ENCODE measurements at regions not wholly inside any gene's neighbourhood (a gene's known extent, or its start where the extent isn't known, plus 50 kb on each side); places are given as distances from the start of the nearest gene placed in this dataset.

- in situ Hi-C loops (cut with MboI; ENCODE audit: low sequenced_read_pairs), result no loop called here
These were observed 1189.2 kb downstream of the EFNB2 start for GRCh38 chr13:105346141-105346775.

GRCh38 chr13:105345730-105346129, 1189.7 kb downstream of the EFNB2 start:
- in situ Hi-C loops (cut with MboI; ENCODE audit: low sequenced_read_pairs), result no loop called here

DNA sequence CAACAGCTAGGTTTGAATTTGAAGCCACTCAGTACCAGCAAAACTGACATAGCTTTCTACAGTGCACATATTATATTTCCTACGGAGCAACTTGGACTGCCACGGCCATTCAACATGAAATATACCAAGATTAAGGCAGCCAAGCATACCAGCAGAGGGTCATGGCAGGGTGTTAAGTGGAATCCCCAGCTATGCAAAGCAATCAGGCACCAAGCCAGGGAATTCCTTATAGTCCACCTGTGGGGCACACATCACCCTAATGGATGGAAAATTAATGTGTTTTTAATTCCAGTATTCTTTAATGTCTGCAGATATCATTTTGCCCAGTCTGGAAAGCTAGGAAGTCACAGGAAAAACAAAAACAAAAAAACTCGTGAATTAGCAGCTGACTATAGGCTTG, 1190.3 kb downstream of the EFNB2 start:
- in situ Hi-C loops (cut with MboI; ENCODE audit: low sequenced_read_pairs), result no loop called here

DNA sequence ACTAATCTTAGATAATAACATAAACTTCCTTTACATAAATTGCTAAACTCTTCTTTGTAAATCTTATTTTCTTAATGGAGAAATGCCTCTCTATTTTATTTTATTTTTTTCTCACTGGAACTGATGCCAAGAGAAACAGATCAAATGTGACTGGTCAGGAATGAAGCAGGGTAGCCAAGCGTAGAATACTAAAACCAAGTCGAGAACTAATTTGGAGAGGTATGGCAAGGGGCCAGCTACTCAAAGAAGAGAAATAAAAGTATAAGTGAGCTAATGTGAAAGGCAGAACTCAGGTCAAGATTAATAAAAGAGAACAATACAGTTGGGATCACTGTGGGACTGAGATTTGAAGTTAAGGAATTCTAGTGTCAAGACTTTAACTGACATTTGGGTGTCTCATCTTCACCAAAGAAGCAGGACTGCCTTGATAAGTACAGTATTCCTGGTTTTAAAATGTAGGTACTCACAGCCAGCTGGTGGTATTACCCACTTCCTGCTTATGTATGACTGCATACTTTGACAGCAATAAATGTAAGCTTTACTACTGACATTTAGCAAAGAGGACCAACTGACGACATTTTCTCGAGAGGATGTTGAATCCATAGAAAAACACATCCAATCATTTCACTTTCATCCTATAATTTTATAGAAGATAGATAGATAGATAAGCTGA, 1192.2 kb downstream of the EFNB2 start:
- in situ Hi-C loops (cut with MboI; ENCODE audit: low sequenced_read_pairs), result no loop called here

DNA sequence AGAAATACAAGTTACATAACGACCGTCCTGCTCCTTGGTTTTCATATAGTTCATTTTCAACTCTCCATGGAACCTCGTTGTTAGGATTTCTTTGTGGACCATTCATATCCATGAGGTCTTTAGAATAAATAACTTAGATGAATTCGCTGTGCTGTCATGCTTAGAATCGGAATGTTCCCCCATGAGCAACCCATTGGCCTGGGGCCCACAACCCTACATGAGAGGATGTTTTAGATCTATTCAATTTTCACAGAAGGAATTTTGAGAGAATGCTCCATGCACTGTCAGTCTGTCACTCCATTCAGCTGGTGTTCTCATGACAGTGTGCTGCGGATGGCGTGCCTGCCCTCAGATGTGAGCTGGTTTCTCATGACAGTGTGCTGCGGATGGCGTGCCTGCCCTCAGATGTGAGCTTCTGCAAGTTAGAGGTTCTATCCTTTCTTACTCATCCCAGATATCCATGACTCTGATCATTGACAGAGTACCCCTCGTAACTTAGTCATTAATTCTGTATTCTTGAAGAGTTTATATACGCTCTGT, 1193.1 kb downstream of the EFNB2 start:
- in situ Hi-C loops (cut with MboI; ENCODE audit: low sequenced_read_pairs), result no loop called here

DNA sequence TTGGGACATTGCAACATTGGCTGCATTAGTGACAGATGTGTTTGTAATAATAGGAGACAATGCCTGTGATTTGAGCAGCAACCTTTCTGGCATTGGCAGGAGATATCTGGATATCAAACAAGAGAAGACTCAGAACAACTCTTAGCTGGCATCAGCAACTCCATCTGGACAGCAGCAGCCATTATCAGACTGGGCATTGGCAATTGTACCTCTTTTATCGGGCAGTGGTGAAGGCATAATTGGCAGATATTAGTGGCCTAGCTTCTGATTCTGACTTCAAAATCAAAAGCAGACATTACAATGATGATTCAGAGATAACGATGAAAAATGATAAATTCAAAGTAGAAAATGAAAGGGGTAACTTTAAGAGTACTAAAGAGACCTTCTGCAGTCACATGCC, 1193.7 kb downstream of the EFNB2 start:
- in situ Hi-C loops (cut with MboI; ENCODE audit: low sequenced_read_pairs), result no loop called here

- in situ Hi-C loops (cut with MboI; ENCODE audit: low sequenced_read_pairs), result no loop called here
These were observed 1194.2 kb downstream of the EFNB2 start for GRCh38 chr13:105341256-105341655.

- in situ Hi-C loops (cut with MboI; ENCODE audit: low sequenced_read_pairs), result no loop called here
These were observed 1195.3 kb downstream of the EFNB2 start for GRCh38 chr13:105340061-105340606.

DNA sequence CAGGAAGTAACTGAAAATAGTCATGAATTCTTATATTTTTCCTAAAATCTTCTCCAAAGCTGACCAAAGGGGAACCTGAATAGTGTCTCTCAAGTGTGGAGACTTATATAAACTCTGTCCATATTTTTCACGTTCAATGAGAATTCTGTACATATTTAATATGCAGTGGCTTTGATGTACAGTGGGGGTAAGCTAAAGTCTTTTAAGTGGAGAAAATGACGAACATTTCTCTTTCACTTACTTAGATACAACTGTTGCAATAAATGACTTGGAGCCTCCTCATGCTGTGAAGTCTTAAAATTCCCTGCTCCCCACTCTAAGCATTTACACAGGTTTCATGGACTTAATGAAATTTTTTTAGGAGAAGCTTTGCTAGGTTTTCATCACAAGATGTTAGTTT, 1196.7 kb downstream of the EFNB2 start:
- in situ Hi-C loops (cut with MboI; ENCODE audit: low sequenced_read_pairs), result no loop called here

DNA sequence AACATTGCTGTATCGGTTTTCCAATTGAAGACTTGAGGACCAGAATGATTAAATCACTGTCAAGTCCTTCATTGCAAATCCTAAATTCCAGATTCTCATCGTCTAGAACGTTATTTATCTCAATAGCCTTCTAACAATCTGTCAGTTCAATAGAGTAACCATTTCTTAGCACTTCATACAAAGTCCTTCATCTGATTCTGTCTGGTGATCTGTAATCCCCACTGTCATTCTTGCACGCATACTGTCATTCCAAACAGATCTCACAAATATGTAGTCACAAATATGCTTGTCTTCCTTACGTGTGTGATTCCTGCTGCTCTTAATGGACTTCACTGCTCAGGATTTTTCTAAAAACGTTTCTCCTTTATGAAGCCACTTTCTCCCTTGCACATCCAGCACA, 1197.5 kb downstream of the EFNB2 start:
- in situ Hi-C loops (cut with MboI; ENCODE audit: low sequenced_read_pairs), result no loop called here

DNA sequence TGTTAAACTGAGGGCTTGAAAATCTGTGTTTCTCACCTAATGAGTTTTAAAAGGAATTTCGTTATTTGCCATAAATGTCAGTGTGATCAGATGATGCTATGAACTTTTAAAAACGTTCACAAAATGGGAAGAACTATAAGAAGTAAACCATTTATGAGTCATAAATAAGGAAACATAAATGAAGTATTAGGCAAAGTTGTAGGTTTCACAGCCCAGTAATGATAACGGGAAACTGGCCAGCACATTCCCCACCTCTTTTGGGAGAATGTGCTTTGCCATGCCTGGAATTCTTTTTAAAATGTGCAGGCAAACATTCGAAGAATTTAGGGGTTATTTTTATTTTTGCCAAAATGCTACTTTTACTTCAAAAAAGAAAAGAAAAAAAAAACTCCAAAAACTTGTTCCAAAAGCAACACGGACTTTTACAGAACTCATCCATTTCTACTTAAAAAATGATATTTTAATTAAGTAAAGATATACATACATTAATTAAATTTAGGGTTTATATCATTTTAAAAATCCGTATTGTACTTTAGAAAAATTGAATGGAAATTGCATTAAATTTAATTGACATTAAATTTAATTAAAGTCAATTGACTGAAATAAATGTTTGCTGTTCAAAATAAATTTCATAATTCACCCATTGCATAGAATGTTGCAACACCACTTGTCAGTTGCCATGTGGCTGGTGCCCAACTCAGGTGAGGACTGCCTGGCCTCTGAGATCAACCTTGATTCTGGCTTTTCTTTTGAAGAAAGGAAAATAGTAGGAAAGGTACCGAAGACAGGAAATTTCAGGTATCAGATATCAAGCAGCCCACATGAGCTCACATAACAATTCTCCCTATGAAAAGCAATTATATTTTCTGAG, 1198.5 kb downstream of the EFNB2 start:
- in situ Hi-C loops (cut with MboI; ENCODE audit: low sequenced_read_pairs), result no loop called here

GRCh38 chr13:105334211-105334610, 1201.3 kb downstream of the EFNB2 start:
- in situ Hi-C loops (cut with MboI; ENCODE audit: low sequenced_read_pairs), result no loop called here

- in situ Hi-C loops (cut with MboI; ENCODE audit: low sequenced_read_pairs), result no loop called here
These were observed 1202.0 kb downstream of the EFNB2 start for GRCh38 chr13:105333416-105333815.

- in situ Hi-C loops (cut with MboI; ENCODE audit: low sequenced_read_pairs), result no loop called here
These were observed 1206.1 kb downstream of the EFNB2 start for GRCh38 chr13:105329359-105329758.

DNA sequence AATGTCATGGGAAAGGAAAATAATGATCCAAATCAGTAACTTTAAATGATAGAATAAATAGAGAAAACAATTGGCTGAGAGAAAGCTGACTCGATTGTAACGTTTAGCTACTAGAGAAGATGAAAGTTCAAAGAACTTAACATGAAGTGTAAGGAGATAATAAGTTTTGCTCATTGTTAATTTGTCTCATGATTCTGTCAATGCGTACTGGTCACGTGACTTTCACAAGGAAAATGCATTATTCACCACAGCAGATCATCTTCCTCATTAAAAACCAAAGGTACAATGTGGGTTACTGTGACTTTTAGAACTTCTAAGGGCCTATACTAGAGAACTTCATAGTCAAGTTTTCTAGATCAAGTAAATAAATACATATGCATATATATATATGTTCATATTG, 1207.2 kb downstream of the EFNB2 start:
- in situ Hi-C loops (cut with MboI; ENCODE audit: low sequenced_read_pairs), result no loop called here

DNA sequence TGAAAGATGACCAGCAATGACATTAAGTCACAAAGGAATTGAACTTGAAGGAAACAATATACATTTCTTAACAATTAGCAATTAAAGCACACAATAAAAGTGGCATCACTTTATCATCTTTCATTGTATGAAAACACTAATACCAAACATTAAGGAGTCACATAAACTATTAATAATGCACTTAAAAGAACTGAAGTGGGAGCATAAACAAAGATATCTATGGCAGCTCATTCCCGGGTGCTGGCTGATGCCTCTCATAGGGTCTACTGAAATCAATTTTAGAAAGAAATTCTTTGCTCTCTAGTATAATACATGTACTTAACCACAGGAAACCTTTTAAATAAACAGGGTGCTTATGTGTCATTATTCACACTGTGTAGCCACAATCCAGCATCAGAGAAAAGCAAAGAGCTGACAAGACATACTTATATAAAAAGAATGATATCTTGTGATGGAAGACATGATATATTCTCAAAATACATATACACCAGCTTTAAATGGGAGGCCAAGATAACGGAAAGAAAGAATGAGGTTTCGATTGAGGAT, 1207.8 kb downstream of the EFNB2 start:
- in situ Hi-C loops (cut with MboI; ENCODE audit: low sequenced_read_pairs), result no loop called here

GRCh38 chr13:105319875-105320274, 1215.6 kb downstream of the EFNB2 start:
- in situ Hi-C loops (cut with MboI; ENCODE audit: low sequenced_read_pairs), result no loop called here

DNA sequence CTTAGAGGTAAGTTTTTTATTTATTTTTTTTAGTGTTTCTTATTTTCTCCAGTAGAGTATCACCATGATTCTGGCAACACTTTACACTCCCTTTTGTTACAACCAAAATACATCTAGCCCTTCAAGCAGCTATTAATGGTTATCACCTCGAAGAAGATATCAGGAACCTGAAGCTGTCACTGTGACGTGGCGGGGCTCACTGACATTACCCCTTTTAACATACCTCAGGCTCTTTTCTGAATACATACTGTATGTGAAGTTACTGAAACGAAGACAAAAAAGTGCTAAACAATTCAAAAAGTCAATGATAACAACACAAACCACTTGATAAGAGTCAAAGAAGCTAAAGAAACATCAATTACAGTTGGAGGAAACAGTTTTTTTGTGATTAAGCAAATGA, 1218.7 kb downstream of the EFNB2 start:
- in situ Hi-C loops (cut with MboI; ENCODE audit: low sequenced_read_pairs), result no loop called here

DNA sequence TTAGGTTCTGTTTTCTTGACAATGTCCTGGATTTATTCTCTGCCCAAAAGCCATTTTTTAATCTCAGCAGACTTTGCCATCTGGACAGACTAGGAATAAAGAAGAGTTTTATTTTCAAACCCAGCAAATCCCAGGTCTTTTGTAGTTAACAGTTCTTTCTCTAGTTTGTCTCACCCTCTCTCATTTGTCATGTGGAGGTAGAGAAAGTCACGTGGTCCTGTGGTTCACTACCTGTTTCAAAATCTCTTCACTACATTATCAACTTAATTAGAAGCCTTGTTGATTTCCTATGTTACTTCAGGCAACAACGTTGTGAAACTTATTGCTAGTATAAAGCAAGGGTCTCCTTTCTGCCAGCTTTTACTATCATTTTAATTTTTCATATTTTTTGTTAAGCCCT, 1222.6 kb downstream of the EFNB2 start:
- in situ Hi-C loops (cut with MboI; ENCODE audit: low sequenced_read_pairs), result no loop called here

DNA sequence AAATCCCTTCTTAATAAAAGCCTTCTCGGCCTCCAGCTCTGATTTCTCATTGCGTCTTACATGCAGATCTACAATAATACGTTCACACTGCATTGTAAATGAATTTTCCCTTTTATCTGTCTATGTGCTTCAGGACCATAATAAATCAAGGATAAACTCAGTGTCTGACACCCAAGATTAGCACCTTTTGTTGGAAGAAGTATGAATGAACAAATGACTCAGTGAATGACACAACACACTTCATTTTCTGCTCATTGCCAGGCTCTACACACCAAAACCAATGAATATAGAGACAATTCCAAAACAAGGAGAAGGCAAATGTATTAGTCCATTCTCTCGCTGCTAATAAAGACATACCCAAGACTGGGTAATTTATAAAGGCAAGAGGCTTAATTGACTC, 1224.4 kb downstream of the EFNB2 start:
- in situ Hi-C loops (cut with MboI; ENCODE audit: low sequenced_read_pairs), result no loop called here

- in situ Hi-C loops (cut with MboI; ENCODE audit: low sequenced_read_pairs), result no loop called here
These were observed 1227.7 kb downstream of the EFNB2 start for GRCh38 chr13:105307776-105308175.
